ENCODE measurements at regions not wholly inside any gene's neighbourhood (a gene's known extent, or its start where the extent isn't known, plus 50 kb on each side); places are given as distances from the start of the nearest gene placed in this dataset.
"Not testable (repeated sequence)": the region's sequence is repeated elsewhere in the genome, so short reads cannot be mapped to it uniquely, and the experiment has no call there.

DNA sequence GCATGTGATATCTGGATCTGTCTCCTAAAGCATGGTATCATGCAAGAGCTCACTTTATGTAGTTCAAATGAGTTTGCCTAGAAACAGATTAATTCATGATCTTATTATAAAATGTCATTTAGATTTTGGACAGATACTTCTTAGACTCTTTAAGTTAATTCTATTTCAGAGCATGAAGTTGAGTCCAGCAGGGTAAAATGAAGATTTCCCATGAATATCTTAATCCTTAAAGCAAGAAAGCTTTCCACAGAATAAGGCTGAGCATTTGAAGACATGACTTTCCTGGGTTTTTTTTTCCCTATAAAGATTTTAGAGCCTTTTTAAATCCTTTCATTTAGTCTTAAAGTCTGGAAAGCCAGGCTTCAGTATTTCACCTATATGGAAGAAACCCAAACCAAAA lies 556.0 kb upstream of the GJE1 start:
- DNase-seq (ENCODE audit: low read depth): no peak

DNA sequence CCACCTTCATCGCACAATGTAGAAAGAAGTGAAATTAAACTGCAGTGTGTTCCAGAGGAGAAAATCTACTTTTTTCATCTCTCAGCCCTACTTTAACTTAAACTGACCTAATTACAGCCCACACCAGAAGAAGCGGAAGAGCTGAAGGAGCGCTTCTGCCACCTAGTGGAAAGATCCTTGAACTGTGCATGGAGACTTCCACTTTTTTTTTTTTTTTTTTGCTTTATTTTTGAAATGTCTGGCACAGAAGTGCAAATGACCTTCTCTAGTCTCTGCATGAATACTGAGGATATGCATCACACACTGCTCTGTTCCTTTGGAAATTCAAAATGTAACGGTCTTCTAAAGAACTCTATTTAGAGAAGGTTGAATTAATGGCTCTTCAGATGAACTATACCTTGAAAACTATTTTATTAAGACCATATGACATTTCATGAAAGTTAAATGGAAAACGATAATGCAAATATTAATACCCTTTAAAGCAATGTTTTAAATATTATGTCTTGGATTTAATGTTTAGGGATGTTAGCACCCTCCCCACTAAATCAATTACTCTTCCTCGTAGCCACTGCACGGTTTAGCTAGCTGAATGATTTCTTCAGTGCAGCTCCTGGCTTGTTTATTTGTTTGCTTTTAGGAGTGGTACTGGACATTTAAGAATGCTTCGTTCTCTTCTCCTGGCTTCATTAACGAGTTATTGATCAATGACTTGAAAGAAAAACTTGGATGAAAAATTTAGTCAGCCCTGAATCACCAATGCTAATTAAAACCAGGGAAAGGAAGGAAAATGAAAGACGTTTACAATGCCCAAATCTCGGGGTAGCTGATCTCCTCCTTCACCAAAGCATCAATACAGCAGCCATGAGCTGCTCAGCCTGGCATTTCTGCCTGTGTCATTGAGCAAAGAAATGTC lies 569.6 kb upstream of the GJE1 start:
- peak; percentile 90 for DNase-seq (ENCODE audit: low read depth)

- DNase-seq (ENCODE audit: low read depth): peak; percentile 36
These were observed 570.4 kb upstream of the GJE1 start for GRCh38 chr6:141562186-141562811.

GRCh38 chr6:141561154-141561553 lies 571.6 kb upstream of the GJE1 start:
- no peak for DNase-seq (ENCODE audit: low read depth)

- DNase-seq (ENCODE audit: low read depth): peak; percentile 31
These were observed 580.3 kb upstream of the GJE1 start for GRCh38 chr6:141552463-141552862.

DNA sequence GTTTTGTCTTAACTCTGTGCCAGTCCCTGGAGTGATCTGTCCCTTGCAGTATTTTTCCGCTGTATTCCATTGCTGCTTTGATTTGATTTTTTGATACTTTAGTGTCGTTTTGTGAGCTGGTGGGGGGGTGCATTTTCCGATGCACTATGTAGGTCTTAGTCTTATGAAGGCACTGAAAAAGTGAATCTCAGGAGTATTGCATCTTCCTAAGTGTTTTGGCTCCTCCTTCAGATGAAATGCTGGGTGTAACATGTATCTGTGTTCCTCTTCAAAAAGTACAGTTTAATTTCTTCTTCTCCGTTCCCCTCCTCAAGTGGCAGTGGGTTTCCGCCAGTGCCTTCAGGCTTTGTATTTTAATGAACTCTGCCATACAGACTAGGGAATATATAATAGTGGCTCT lies 580.7 kb upstream of the GJE1 start:
- no peak for DNase-seq (ENCODE audit: low read depth)

GRCh38 chr6:141551318-141551717 lies 581.4 kb upstream of the GJE1 start:
- no peak for DNase-seq (ENCODE audit: low read depth)

- DNase-seq (ENCODE audit: low read depth): no peak
These were observed 582.3 kb upstream of the GJE1 start for GRCh38 chr6:141550471-141550870.

DNA sequence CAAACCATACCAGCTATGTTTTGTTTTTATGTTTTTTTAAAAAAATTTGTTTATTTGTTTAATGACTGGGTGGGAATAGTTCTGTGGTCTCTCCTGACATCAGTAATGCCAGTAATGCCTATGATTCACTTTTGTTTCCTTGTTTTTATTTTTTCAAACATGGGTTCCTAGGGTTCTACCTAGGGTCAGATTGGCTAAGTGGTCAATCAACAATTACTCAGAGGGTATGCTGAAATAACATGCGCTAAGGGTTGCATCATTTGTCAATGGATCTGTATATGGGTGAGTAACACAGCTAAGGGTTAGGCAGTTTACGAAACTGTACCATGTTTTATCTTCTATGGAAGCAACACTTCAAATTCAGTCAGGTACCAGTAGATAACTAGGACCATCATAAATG lies 583.8 kb upstream of the GJE1 start:
- peak; percentile 14 for DNase-seq (ENCODE audit: low read depth)

DNA sequence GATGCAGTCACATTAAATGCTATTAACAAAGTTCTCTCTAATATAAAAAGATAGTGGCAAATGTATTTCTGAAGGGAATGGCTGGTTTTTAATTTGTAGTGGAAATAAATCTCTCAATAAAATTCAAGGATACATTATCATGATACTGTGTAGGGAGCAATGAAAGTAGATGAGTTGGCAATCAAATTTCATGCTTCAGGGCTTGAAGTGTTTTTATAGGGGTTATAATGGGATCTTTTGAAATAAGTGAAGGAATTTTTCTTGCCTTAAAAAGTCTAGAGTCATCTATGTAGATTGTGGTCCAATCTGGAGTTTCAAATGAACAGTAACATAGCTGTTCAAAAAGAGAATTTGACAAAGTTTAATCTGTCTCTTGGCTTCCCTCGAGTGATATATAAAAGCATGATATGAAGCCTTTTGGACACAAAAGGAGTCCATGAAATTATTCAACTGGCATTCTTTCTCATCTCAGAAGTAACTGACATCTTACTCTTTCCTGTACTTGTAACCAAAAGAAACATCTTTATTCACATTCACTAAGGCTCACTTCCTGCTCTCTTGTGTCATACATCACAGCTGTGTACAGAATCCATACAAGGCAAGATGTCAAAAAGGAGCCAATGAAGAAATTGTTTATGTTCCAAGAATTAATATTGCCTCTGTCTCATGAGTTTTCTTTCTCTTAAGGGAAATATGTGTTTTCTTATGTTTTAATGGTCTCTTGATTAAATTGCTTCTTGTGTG lies 591.0 kb upstream of the GJE1 start:
- DNase-seq (ENCODE audit: low read depth): peak; percentile 16

DNA sequence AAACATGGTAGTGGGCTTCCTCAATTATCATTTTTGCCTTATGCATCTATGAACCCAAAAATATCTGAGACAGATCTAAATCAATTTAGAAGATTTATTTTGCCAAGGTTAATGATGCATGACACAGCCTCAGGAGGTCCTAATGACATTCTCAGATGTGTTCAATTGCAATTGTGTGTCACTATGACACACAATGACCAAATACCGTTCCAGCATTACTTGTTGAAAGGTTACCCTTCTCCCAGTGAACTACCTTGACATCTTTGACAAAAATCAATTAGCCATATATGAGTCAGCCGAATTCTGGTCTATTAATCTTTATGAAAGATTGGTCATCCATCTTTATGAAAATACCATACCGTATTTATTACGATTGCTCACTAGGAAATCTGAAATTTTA lies 592.5 kb upstream of the GJE1 start:
- no peak for DNase-seq (ENCODE audit: low read depth)

DNA sequence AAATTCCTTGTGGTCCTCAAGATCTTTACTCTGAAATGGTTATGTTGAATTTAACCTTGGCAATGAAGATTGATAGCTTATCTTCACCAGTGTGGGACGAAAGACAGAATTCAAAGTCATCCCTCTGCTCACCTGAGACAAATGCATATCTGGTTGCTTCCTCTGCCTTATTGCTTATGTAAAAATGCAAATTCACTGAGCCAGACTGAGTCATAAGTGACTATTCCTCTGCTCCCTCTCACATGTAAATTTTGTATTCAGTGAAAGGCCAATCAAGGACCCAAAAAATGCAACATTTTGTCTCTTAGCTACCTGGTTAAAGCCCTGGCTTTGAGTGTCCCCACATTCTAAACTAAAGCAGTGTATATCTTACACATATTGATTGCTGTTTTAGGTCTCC lies 593.1 kb upstream of the GJE1 start:
- no peak for DNase-seq (ENCODE audit: low read depth)

DNA sequence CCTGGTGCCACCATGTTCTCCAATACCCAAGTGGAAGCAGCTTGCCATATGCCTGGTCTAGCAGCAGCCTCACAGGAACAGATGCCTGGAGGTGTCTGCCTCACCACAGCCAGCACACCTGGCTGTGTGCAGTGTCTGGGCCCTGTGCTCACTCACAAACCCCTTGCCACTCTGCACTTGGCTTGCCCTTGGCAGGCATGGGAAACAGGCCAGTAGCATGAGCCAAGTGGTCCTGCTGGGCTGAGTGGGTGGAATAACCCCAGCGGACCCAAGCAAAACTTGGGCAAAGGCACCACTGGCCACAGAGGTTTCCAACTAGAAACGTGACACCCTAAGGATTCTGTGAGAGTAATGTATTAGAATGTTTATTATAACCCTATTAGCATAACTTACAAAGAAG lies 600.5 kb upstream of the GJE1 start:
- DNase-seq (ENCODE audit: low read depth): no peak

DNA sequence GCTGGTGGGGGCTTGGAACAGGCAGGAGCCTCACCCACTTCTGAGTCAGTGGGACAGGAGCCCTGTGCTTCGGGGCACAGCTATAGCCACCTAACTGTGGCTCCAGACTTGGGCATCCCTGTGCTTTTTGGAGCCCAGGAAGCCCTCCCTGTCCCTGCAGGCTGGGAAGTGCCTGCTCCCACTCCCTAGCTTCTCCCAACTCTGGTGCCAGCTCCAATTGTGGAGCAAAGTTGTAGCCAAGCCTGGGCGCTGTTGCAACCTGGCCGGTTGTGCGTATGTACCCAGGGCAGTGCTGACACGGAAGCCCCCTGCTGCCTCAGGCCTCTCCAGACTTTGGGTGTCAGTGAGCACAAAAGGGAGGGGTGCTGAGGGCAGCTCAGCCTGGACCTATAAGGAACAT lies 601.7 kb upstream of the GJE1 start:
- DNase-seq (ENCODE audit: low read depth): no peak

- no peak for DNase-seq (ENCODE audit: low read depth)
These were observed 604.1 kb upstream of the GJE1 start for GRCh38 chr6:141528596-141528995.

GRCh38 chr6:141526985-141527384 lies 605.7 kb upstream of the GJE1 start:
- DNase-seq (ENCODE audit: low read depth): no peak

GRCh38 chr6:141521440-141521839 lies 611.3 kb upstream of the GJE1 start:
- DNase-seq (ENCODE audit: low read depth): no peak

DNA sequence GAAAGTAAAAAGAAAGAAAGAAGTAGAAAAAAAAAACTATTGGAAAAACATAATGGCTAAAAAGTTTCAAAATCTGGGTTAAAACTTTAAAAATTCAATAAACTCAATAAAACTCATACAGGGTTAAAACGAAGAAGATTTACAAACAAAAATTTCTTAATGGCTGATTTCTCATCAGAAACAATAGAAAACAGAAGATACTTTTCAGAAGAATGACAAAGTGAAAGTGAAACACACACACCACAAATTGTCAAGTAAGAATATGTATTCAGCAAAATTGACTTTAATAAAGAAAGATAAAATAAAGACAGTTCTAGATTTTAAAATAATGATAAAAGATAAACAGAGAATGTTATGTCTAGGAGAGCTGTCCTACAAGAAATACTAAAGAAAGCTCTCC lies 618.9 kb upstream of the GJE1 start:
- DNase-seq (ENCODE audit: low read depth): peak; percentile 18

GRCh38 chr6:141510803-141511202 lies 621.9 kb upstream of the GJE1 start:
- no peak for DNase-seq (ENCODE audit: low read depth)

DNA sequence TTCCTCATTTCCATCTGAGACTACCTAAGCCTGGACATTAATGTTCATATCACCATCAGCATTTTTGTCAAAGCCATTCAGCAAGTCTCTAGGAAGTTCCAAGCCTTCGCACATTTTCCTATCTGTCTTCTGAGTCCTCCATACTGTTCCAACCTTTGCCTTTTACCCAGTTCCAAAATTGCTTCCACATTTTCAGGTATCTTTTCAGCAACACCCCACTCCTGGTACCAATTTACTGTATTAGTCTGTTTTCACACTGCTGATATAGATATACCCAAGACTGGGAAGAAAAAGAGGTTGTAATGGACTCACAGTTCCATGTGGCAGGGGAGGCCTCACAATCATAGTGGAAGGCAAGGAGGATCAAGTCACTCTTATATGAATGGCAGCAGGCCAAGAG lies 626.7 kb upstream of the GJE1 start:
- DNase-seq (ENCODE audit: low read depth): not testable (repeated sequence)

GRCh38 chr6:141504318-141504717 lies 628.4 kb upstream of the GJE1 start:
- DNase-seq (ENCODE audit: low read depth): not testable (repeated sequence)

DNA sequence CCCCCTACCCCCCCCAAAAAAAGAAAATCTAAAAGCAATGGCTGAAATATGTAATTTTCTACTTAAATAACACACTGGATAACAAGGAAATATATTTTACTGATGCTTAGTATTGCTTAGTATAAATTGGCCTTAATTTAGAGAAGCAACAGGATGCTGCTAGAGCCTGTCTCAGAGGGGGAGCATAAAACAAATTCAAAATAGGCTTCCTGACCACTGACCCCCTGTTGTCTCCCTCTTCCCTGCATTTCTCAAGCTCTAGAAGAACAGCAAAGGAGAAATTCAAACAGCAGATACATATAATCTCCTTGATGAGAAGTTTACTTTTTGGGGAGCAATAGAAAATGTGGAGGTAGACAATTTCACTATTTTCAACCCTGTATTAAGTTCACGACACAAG lies 631.1 kb upstream of the GJE1 start:
- DNase-seq (ENCODE audit: low read depth): no peak

GRCh38 chr6:141498977-141499376 lies 633.7 kb upstream of the GJE1 start:
- DNase-seq (ENCODE audit: low read depth): peak; percentile 59

Measured in EH (cell line).